ENCODE measurements at regions not wholly inside any gene's neighbourhood (a gene's known extent, or its start where the extent isn't known, plus 50 kb on each side); places are given as distances from the start of the nearest gene placed in this dataset.
"Not testable (repeated sequence)": the region's sequence is repeated elsewhere in the genome, so short reads cannot be mapped to it uniquely, and the experiment has no call there.

GRCh38 chr10:62473241-62473640 lies 99.1 kb downstream of the ZNF365 start:
- Histone ChIP-seq H3K9me3 (ENCODE audit: control insufficient read depth, insufficient read depth, low read length) (no peaks in the 10 kb centered on the region; the same call in 1 of the 2 replicates), H3K36me3 (ENCODE audit: insufficient read depth, low read length) (no peaks in the 10 kb centered on the region), H3K4me1 (ENCODE audit: insufficient read depth, low read length) (no peaks in the 10 kb centered on the region), H3K9ac (ENCODE audit: low read depth, low read length) (no peak overlapping the region)

GRCh38 chr10:62475551-62475950 lies 101.4 kb downstream of the ZNF365 start:
- no peak overlapping the region for H3K9ac ChIP-seq (ENCODE audit: low read depth, low read length)
- H3K36me3 ChIP-seq (ENCODE audit: insufficient read depth, low read length) = no peaks in the 10 kb centered on the region
- H3K4me1 ChIP-seq (ENCODE audit: insufficient read depth, low read length) = no peaks in the 10 kb centered on the region
- H3K9me3 ChIP-seq (ENCODE audit: control insufficient read depth, insufficient read depth, low read length) = no peaks in the 10 kb centered on the region; the same call in 1 of the 2 replicates

DNA sequence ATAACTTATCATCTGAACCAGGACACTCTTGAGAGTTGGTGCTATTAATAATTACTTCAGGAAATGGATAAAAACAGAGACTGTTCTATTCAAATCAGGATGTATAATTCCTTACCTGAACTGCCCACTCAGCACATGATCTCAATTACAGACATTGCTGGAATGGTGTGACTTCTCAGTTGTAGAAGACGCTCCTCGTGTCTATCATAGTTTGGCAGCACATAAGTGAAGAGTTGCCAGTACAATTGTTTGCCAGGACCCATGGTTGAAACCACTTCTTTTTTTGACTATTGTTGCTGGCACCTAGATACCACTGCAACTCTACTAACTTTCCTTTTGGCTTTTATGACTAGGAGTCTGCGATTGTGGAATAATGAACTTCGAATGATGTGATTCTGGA lies 105.4 kb downstream of the ZNF365 start:
- Histone ChIP-seq H3K4me1 (ENCODE audit: insufficient read depth, low read length) (no peaks in the 10 kb centered on the region), H3K9ac (ENCODE audit: low read depth, low read length) (no peak overlapping the region), H3K9me3 (ENCODE audit: control insufficient read depth, insufficient read depth, low read length) (no peaks in the 10 kb centered on the region; the same call in 1 of the 2 replicates), H3K36me3 (ENCODE audit: insufficient read depth, low read length) (no peaks in the 10 kb centered on the region)

GRCh38 chr10:62480196-62480595 lies 106.0 kb downstream of the ZNF365 start:
- Histone ChIP-seq H3K9me3 (ENCODE audit: control insufficient read depth, insufficient read depth, low read length) (no peaks in the 10 kb centered on the region; the same call in 1 of the 2 replicates), H3K4me1 (ENCODE audit: insufficient read depth, low read length) (no peaks in the 10 kb centered on the region), H3K36me3 (ENCODE audit: insufficient read depth, low read length) (no peaks in the 10 kb centered on the region), H3K9ac (ENCODE audit: low read depth, low read length) (no peak overlapping the region)

GRCh38 chr10:62482581-62482980 lies 108.4 kb downstream of the ZNF365 start:
- no peaks in the 10 kb centered on the region for H3K36me3 ChIP-seq (ENCODE audit: insufficient read depth, low read length)
- no peaks in the 10 kb centered on the region for H3K9me3 ChIP-seq (ENCODE audit: control insufficient read depth, insufficient read depth, low read length)
- no peaks in the 10 kb centered on the region for H3K4me1 ChIP-seq (ENCODE audit: insufficient read depth, low read length)
- no peak overlapping the region for H3K9ac ChIP-seq (ENCODE audit: low read depth, low read length)

DNA sequence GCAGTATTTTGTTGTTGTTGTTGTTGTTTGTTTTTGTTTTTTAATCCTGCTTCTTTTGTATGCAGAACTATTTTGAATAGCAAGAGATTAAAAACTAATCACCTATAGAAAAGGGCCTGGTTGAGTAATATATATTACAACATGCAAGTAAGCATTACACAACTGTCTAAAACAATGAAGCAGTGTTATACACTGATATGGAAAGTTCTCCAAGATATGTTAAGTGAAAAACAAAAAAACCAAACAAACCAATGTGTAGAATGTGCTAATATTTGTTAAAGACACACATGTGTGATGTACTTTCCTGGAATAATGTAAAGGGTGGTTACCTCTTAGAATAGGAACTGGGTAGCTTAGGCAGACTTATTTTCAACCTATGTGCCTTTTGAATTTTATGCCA lies 117.4 kb downstream of the ZNF365 start:
- no peak overlapping the region for H3K9ac ChIP-seq (ENCODE audit: low read depth, low read length)
- no peaks in the 10 kb centered on the region for H3K9me3 ChIP-seq (ENCODE audit: control insufficient read depth, insufficient read depth, low read length)
- H3K36me3 ChIP-seq (ENCODE audit: insufficient read depth, low read length) = no peaks in the 10 kb centered on the region
- H3K4me1 ChIP-seq (ENCODE audit: insufficient read depth, low read length) = no peaks in the 10 kb centered on the region; the same call in 1 of the 2 replicates

GRCh38 chr10:62492012-62492869 lies 118.1 kb downstream of the ZNF365 start:
- no peak overlapping the region for H3K9ac ChIP-seq (ENCODE audit: low read depth, low read length)
- no peaks in the 10 kb centered on the region; the same call in 1 of the 2 replicates for H3K4me1 ChIP-seq (ENCODE audit: insufficient read depth, low read length)
- H3K36me3 ChIP-seq (ENCODE audit: insufficient read depth, low read length) = no peaks in the 10 kb centered on the region
- H3K9me3 ChIP-seq (ENCODE audit: control insufficient read depth, insufficient read depth, low read length) = no peaks in the 10 kb centered on the region

DNA sequence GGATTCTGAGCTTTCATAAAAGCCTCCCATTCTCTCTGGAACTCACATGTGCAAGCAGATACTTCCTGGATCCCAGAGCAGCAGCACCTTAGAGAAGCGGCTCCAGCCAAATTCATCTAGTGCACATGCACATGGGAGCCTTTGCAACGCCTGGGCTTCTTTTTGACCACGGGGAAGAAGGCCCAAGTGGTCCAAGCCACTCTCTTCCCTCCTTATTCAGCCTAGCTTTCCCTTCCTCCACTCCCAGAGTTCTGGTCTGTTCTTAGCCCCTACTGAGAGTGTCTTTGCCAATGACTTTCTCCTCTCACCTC lies 118.7 kb downstream of the ZNF365 start:
- Histone ChIP-seq H3K36me3 (ENCODE audit: insufficient read depth, low read length) (no peaks in the 10 kb centered on the region), H3K9ac (ENCODE audit: low read depth, low read length) (no peak overlapping the region), H3K9me3 (ENCODE audit: control insufficient read depth, insufficient read depth, low read length) (no peaks in the 10 kb centered on the region), H3K4me1 (ENCODE audit: insufficient read depth, low read length) (no peaks in the 10 kb centered on the region; the same call in 1 of the 2 replicates)

GRCh38 chr10:62496925-62497324 lies 122.8 kb downstream of the ZNF365 start:
- no peaks in the 10 kb centered on the region; the same call in 1 of the 2 replicates for H3K4me1 ChIP-seq (ENCODE audit: insufficient read depth, low read length)
- no peaks in the 10 kb centered on the region for H3K36me3 ChIP-seq (ENCODE audit: insufficient read depth, low read length)
- H3K9me3 ChIP-seq (ENCODE audit: control insufficient read depth, insufficient read depth, low read length) = no peaks in the 10 kb centered on the region
- no peak overlapping the region for H3K9ac ChIP-seq (ENCODE audit: low read depth, low read length)

GRCh38 chr10:62498271-62498670 lies 124.1 kb downstream of the ZNF365 start:
- no peak overlapping the region for H3K9ac ChIP-seq (ENCODE audit: low read depth, low read length)
- peaks cover under 1% of the 10 kb centered on the region; the same call in 1 of the 2 replicates for H3K4me1 ChIP-seq (ENCODE audit: insufficient read depth, low read length)
- H3K36me3 ChIP-seq (ENCODE audit: insufficient read depth, low read length) = no peaks in the 10 kb centered on the region
- no peaks in the 10 kb centered on the region for H3K9me3 ChIP-seq (ENCODE audit: control insufficient read depth, insufficient read depth, low read length)

- H3K36me3 ChIP-seq (ENCODE audit: insufficient read depth, low read length); H3K9me3 ChIP-seq (ENCODE audit: control insufficient read depth, insufficient read depth, low read length); H3K9ac ChIP-seq (ENCODE audit: low read depth, low read length): not testable (repeated sequence)
- H3K4me1 ChIP-seq (ENCODE audit: insufficient read depth, low read length) = peaks cover 13% of the 10 kb centered on the region; the same call in 1 of the 2 replicates
Observed at GRCh38 chr10:62500116-62500515, 125.9 kb downstream of the ZNF365 start.

DNA sequence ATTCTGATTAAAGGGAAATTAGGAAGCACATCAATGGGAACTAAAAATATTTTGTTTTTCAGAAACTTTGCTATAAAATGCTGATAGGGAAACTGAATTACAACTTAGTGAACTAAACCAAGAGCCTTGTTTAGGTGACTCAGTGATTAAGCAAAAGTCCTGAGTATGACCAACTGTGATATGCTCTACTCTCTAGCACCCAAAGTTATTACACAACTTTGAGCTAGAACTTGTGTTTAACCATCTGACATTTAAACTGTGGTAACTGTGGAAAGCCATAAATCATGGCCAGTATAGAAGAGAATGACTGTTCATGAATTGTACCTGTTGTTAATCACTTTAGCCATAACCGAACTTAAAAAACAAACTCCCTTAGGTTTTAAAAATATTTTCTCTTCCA lies 127.4 kb downstream of the ZNF365 start:
- Histone ChIP-seq H3K9me3 (ENCODE audit: control insufficient read depth, insufficient read depth, low read length) (no peaks in the 10 kb centered on the region), H3K9ac (ENCODE audit: low read depth, low read length) (no peak overlapping the region), H3K4me1 (ENCODE audit: insufficient read depth, low read length) (peaks cover 21% of the 10 kb centered on the region), H3K36me3 (ENCODE audit: insufficient read depth, low read length) (no peaks in the 10 kb centered on the region)

GRCh38 chr10:62502995-62503613 lies 128.9 kb downstream of the ZNF365 start:
- H3K36me3 ChIP-seq (ENCODE audit: insufficient read depth, low read length) = no peaks in the 10 kb centered on the region
- no peaks in the 10 kb centered on the region for H3K9me3 ChIP-seq (ENCODE audit: control insufficient read depth, insufficient read depth, low read length)

DNA sequence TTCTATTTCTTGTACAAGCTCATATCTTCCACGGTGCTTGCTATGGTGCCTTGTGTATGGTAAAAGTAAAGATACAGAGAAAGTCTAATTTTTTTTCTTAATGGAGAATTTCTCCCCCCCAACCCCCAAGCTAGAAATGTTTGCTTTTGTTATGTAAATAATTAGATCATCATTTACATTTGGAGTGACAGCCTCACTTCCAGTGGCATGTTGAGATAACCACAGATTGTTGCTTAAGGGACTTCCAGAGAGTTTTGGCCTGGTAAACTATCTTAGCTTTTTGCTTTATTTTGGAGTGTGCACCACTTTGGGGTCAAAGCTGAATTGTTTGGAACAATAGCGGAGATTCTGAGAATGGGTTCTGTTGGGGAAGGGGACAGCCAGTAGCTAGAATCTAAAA lies 129.7 kb downstream of the ZNF365 start:
- peaks cover 24% of the 10 kb centered on the region for H3K4me1 ChIP-seq (ENCODE audit: insufficient read depth, low read length)
- H3K36me3 ChIP-seq (ENCODE audit: insufficient read depth, low read length) = no peaks in the 10 kb centered on the region
- H3K9ac ChIP-seq (ENCODE audit: low read depth, low read length) = no peak overlapping the region
- no peaks in the 10 kb centered on the region for H3K9me3 ChIP-seq (ENCODE audit: control insufficient read depth, insufficient read depth, low read length)

More at GRCh38 chr10:62502995-62503613, 128.9 kb downstream of the ZNF365 start:
- peaks cover 24% of the 10 kb centered on the region for H3K4me1 ChIP-seq (ENCODE audit: insufficient read depth, low read length)
- no peak overlapping the region for H3K9ac ChIP-seq (ENCODE audit: low read depth, low read length)

DNA sequence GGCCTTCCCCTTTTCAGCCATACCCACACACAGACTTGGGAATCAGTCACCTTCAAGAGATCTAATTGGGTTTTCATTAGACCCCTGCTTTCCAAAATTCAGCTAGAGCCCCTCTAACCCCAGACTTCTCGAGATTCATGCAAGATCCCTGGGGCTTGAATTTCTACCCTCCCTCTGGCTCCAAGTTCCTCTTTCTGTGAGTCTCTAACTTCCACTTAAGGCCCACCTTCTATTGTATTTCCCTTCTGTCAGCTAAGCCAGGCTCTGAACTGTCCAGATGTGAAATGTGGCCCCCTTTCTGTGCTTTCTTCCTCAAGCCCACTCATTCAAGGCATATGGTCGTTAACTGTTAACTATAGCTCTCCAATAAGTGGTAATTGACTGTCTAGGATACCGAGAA lies 132.2 kb downstream of the ZNF365 start:
- Histone ChIP-seq H3K9me3 (ENCODE audit: control insufficient read depth, insufficient read depth, low read length) (no peaks in the 10 kb centered on the region), H3K36me3 (ENCODE audit: insufficient read depth, low read length) (no peaks in the 10 kb centered on the region), H3K9ac (ENCODE audit: low read depth, low read length) (no peak overlapping the region), H3K4me1 (ENCODE audit: insufficient read depth, low read length) (peaks cover 24% of the 10 kb centered on the region)

Measured in ES-I3 (cell line).